Naive thymus-derived CD4-positive, alpha-beta T cell (primary cell): ENCODE measurements at regions not wholly inside any gene's neighbourhood (a gene's known extent, or its start where the extent isn't known, plus 50 kb on each side); places are given as distances from the start of the nearest gene placed in this dataset.

Experiments
- ATAC-seq: fragments of 150-1000 bp; cut with Tn5 transposase; 2 replicates; pipeline ENCODE4 v1.10.0; 2021; ENCODE audit warnings: mild to moderate bottlenecking, moderate library complexity
- CTCF ChIA-PET: fragments of 350-600 bp; sonication (Branson Sonifier 250); formaldehyde crosslinking; loops from one replicate; lab custom pipeline; 2021; ENCODE audit warnings: antibody characterized with exemption; lab: Charles Lee
- POLR2A ChIA-PET: fragments of 350-600 bp; sonication (Branson Sonifier 250); formaldehyde crosslinking; loops from one replicate; lab custom pipeline; 2021; ENCODE audit warnings: antibody characterized with exemption, inconsistent platforms; lab: Charles Lee
- DNase-seq, 9 donors: peaks; one replicate each; pipeline versions ENCODE4 v3.0.0 to v3.0.0-alpha.2; 2020 to 2022; ENCODE audit warnings: mixed read lengths in 1 of 9
- H3K27ac ChIP-seq: one replicate; pipeline ENCODE4 v1.7.0; 2013; ENCODE audit warnings: mild to moderate bottlenecking, low read depth, low read length, moderate library complexity
- H3K27me3 ChIP-seq, 2 donors: one replicate each; pipeline ENCODE4 v1.7.0; 2013; ENCODE audit warnings: low read length in 2 of 2, mild to moderate bottlenecking in 2 of 2, moderate library complexity in 2 of 2; ENCODE audit not compliant: control insufficient read depth in 2 of 2, insufficient read depth in 2 of 2
- H3K36me3 ChIP-seq, 3 experiments: 1 replicate in 2 of 3; 2 replicates in 1 of 3; pipeline ENCODE4 v1.7.0; 2013; ENCODE audit warnings: low read length in 3 of 3, mild to moderate bottlenecking in 3 of 3, moderate library complexity in 1 of 3; ENCODE audit not compliant: insufficient read depth in 3 of 3, control insufficient read depth in 2 of 3
- H3K4me1 ChIP-seq, 2 donors: one replicate each; pipeline ENCODE4 v1.7.0; 2013; ENCODE audit warnings: low read length in 2 of 2, mild to moderate bottlenecking in 2 of 2, moderate library complexity in 1 of 2; ENCODE audit not compliant: control insufficient read depth in 2 of 2, insufficient read depth in 2 of 2
- H3K4me3 ChIP-seq: 2 replicates; pipeline ENCODE4 v1.7.0; 2013; ENCODE audit warnings: mild to moderate bottlenecking, low read length
- H3K9me3 ChIP-seq, 3 experiments: 1 replicate in 2 of 3; 2 replicates in 1 of 3; pipeline ENCODE4 v1.7.0; 2013; ENCODE audit warnings: low read length in 3 of 3; ENCODE audit not compliant: control insufficient read depth in 2 of 3
- H3K27ac Mint-ChIP-seq, 9 donors: one replicate each; pipeline ENCODE4 v1.8.0; 2020 to 2022; ENCODE audit warnings: mixed read lengths in 9 of 9, mild to moderate bottlenecking in 8 of 9, moderate library complexity in 5 of 9, inconsistent platforms in 2 of 9
- H3K27me3 Mint-ChIP-seq, 5 donors: one replicate each; pipeline ENCODE4 v1.8.0; 2021 to 2022; ENCODE audit warnings: mixed read lengths in 5 of 5, mild to moderate bottlenecking in 1 of 5
- H3K36me3 Mint-ChIP-seq, 5 donors: one replicate each; pipeline ENCODE4 v1.8.0; 2020 to 2022; ENCODE audit warnings: mixed read lengths in 5 of 5, mild to moderate bottlenecking in 3 of 5, inconsistent platforms in 1 of 5
- H3K4me1 Mint-ChIP-seq, 7 donors: one replicate each; pipeline ENCODE4 v1.8.0; 2020 to 2022; ENCODE audit warnings: mixed read lengths in 7 of 7, mild to moderate bottlenecking in 3 of 7, inconsistent platforms in 1 of 7
- H3K4me3 Mint-ChIP-seq, 10 donors: one replicate each; pipeline ENCODE4 v1.8.0; 2020 to 2022; ENCODE audit warnings: mild to moderate bottlenecking in 10 of 10, mixed read lengths in 10 of 10, moderate library complexity in 6 of 10, inconsistent platforms in 2 of 10
- H3K9me3 Mint-ChIP-seq, 11 donors: one replicate each; pipeline ENCODE4 v1.8.0; 2020 to 2022; ENCODE audit warnings: mixed read lengths in 11 of 11, mild to moderate bottlenecking in 4 of 11, inconsistent platforms in 1 of 11, moderate library complexity in 1 of 11
- intact Hi-C, 2 donors: fragments of 100-400 bp; cut with micrococcal nuclease; formaldehyde crosslinking; loops; one replicate each; pipeline ENCODE4 v1.15.1; 2023

- CTCF ChIA-PET, result no interaction called here
- H3K27me3 Mint-ChIP-seq, result peaks cover 0 to 8% (median 0%) of the 10 kb centered on the region in 5 donors
Measured at GRCh38 chr4:71253545-71253944, 85.3 kb upstream of the SLC4A4 start.

GRCh38 chr4:71254451-71255012 lies 84.3 kb upstream of the SLC4A4 start:
- Mint-ChIP-seq H3K9me3 (no peaks in the 10 kb centered on the region), H3K27me3 (peaks cover 0 to 8% (median 3%) of the 10 kb centered on the region in 5 donors), H3K4me3 (no peak overlapping the region), H3K4me1 (peaks cover 0 to 3% (median 0%) of the 10 kb centered on the region in 7 donors), H3K27ac (no peak overlapping the region), H3K36me3 (no peaks in the 10 kb centered on the region)
- Histone ChIP-seq H3K4me1 (peaks cover 0 to 4% of the 10 kb centered on the region in 2 donors), H3K27ac (no peak overlapping the region), H3K9me3 (no peaks in the 10 kb centered on the region), H3K36me3 (no peaks in the 10 kb centered on the region), H3K27me3 (no peaks in the 10 kb centered on the region), H3K4me3 (no peak overlapping the region)
- intact Hi-C loops, result no loop called here
- ATAC-seq (no peak), DNase-seq (no peak)
- ChIA-PET CTCF (no interaction called here), POLR2A (no interaction called here)

More at GRCh38 chr4:71253545-71253944, 85.3 kb upstream of the SLC4A4 start:
- intact Hi-C loops, result no loop called here
- Mint-ChIP-seq H3K27ac (no peak overlapping the region), H3K9me3 (no peaks in the 10 kb centered on the region), H3K4me3 (no peak overlapping the region), H3K36me3 (no peaks in the 10 kb centered on the region), H3K4me1 (peaks cover 0 to 3% (median 0%) of the 10 kb centered on the region in 7 donors)
- DNase-seq (no peak), ATAC-seq (no peak)
- Histone ChIP-seq H3K4me3 (no peak overlapping the region), H3K27ac (no peak overlapping the region), H3K36me3 (no peaks in the 10 kb centered on the region), H3K27me3 (no peaks in the 10 kb centered on the region), H3K4me1 (peaks cover 0 to 4% of the 10 kb centered on the region in 2 donors), H3K9me3 (no peaks in the 10 kb centered on the region)
- POLR2A ChIA-PET, result no interaction called here

GRCh38 chr4:71255976-71256375 lies 82.8 kb upstream of the SLC4A4 start:
- POLR2A ChIA-PET, result no interaction called here
- intact Hi-C loops, result no loop called here

GRCh38 chr4:71257761-71258160 lies 81.1 kb upstream of the SLC4A4 start:
- Histone ChIP-seq H3K36me3 (no peaks in the 10 kb centered on the region), H3K27me3 (no peaks in the 10 kb centered on the region), H3K4me3 (no peak overlapping the region), H3K9me3 (no peaks in the 10 kb centered on the region), H3K27ac (no peak overlapping the region), H3K4me1 (peaks cover 0 to 11% of the 10 kb centered on the region in 2 donors)
- ATAC-seq (no peak), DNase-seq (no peak)
- Mint-ChIP-seq H3K27me3 (peaks cover 0 to 7% (median 4%) of the 10 kb centered on the region in 5 donors), H3K9me3 (no peaks in the 10 kb centered on the region), H3K4me1 (peaks cover 3 to 10% (median 7%) of the 10 kb centered on the region in 7 donors), H3K36me3 (no peaks in the 10 kb centered on the region), H3K27ac (no peak overlapping the region), H3K4me3 (no peak overlapping the region)
- ChIA-PET CTCF (no interaction called here), POLR2A (no interaction called here)
- intact Hi-C loops, result no loop called here

More at GRCh38 chr4:71255976-71256375, 82.8 kb upstream of the SLC4A4 start:
- ATAC-seq (no peak), DNase-seq (no peak)
- Mint-ChIP-seq H3K9me3 (no peaks in the 10 kb centered on the region), H3K4me3 (no peak overlapping the region), H3K4me1 (peaks cover 0 to 3% (median 0%) of the 10 kb centered on the region in 7 donors), H3K36me3 (no peaks in the 10 kb centered on the region), H3K27ac (no peak overlapping the region), H3K27me3 (peaks cover 0 to 5% (median 3%) of the 10 kb centered on the region in 5 donors)
- no peaks in the 10 kb centered on the region for H3K9me3 ChIP-seq
- no peaks in the 10 kb centered on the region for H3K36me3 ChIP-seq
- H3K27me3 ChIP-seq, result no peaks in the 10 kb centered on the region
- CTCF ChIA-PET, result no interaction called here
- no peak overlapping the region for H3K27ac ChIP-seq
- no peak overlapping the region for H3K4me3 ChIP-seq
- peaks cover 0 to 4% of the 10 kb centered on the region in 2 donors for H3K4me1 ChIP-seq

GRCh38 chr4:71258323-71258722 lies 80.5 kb upstream of the SLC4A4 start:
- H3K27ac ChIP-seq, result no peak overlapping the region
- DNase-seq (no peak), ATAC-seq (no peak)
- H3K27me3 ChIP-seq, result no peaks in the 10 kb centered on the region
- no peak overlapping the region for H3K4me3 ChIP-seq
- Mint-ChIP-seq H3K9me3 (no peaks in the 10 kb centered on the region), H3K36me3 (no peaks in the 10 kb centered on the region), H3K27ac (no peak overlapping the region), H3K4me1 (peaks cover 3 to 11% (median 7%) of the 10 kb centered on the region in 7 donors), H3K27me3 (peaks cover 0 to 7% (median 4%) of the 10 kb centered on the region in 5 donors), H3K4me3 (no peak overlapping the region)
- CTCF ChIA-PET, result no interaction called here
- POLR2A ChIA-PET, result no interaction called here
- no peaks in the 10 kb centered on the region for H3K9me3 ChIP-seq
- H3K4me1 ChIP-seq, result peaks cover 0 to 11% of the 10 kb centered on the region in 2 donors
- H3K36me3 ChIP-seq, result no peaks in the 10 kb centered on the region
- intact Hi-C loops, result no loop called here

- intact Hi-C loops, result no loop called here
- no peaks in the 10 kb centered on the region for H3K9me3 ChIP-seq
- no peaks in the 10 kb centered on the region for H3K36me3 ChIP-seq
- POLR2A ChIA-PET, result no interaction called here
- no peak overlapping the region for H3K4me3 Mint-ChIP-seq
- no peaks in the 10 kb centered on the region for H3K27me3 ChIP-seq
- H3K4me3 ChIP-seq, result no peak overlapping the region
- H3K36me3 Mint-ChIP-seq, result no peaks in the 10 kb centered on the region
- no peak overlapping the region for H3K27ac ChIP-seq
- CTCF ChIA-PET, result no interaction called here
- ATAC-seq (no peak), DNase-seq (no peak)
- H3K9me3 Mint-ChIP-seq, result no peaks in the 10 kb centered on the region
- peaks cover 0 to 7% of the 10 kb centered on the region in 2 donors for H3K4me1 ChIP-seq
- peaks cover 0 to 7% (median 4%) of the 10 kb centered on the region in 5 donors for H3K27me3 Mint-ChIP-seq
- peaks cover 3 to 11% (median 7%) of the 10 kb centered on the region in 7 donors for H3K4me1 Mint-ChIP-seq
- no peak overlapping the region for H3K27ac Mint-ChIP-seq
Measured at GRCh38 chr4:71259280-71259679, 79.5 kb upstream of the SLC4A4 start.

- H3K27me3 ChIP-seq, result no peaks in the 10 kb centered on the region
- H3K9me3 Mint-ChIP-seq, result no peaks in the 10 kb centered on the region
- no peak overlapping the region for H3K27ac ChIP-seq
- H3K27me3 Mint-ChIP-seq, result peaks cover 0 to 7% (median 4%) of the 10 kb centered on the region in 5 donors
- ATAC-seq, result peak; percentile 63
- POLR2A ChIA-PET, result no interaction called here
- H3K36me3 Mint-ChIP-seq, result no peaks in the 10 kb centered on the region
- H3K4me1 Mint-ChIP-seq, result peaks cover 3 to 11% (median 7%) of the 10 kb centered on the region in 7 donors
- H3K4me3 ChIP-seq, result no peak overlapping the region
- intact Hi-C loops, result no loop called here
- no peak for DNase-seq
- no peak overlapping the region for H3K4me3 Mint-ChIP-seq
- no peaks in the 10 kb centered on the region for H3K36me3 ChIP-seq
- H3K27ac Mint-ChIP-seq, result no peak overlapping the region
- H3K9me3 ChIP-seq, result no peaks in the 10 kb centered on the region
- CTCF ChIA-PET, result no interaction called here
- H3K4me1 ChIP-seq, result peaks cover 0 to 7% of the 10 kb centered on the region in 2 donors
Measured at GRCh38 chr4:71259911-71260331, 78.9 kb upstream of the SLC4A4 start.
